NCI-H1930 (cell line): ENCODE measurements at regions not wholly inside any gene's neighbourhood (a gene's known extent, or its start where the extent isn't known, plus 50 kb on each side); places are given as distances from the start of the nearest gene placed in this dataset.
"Not testable (repeated sequence)": the region's sequence is repeated elsewhere in the genome, so short reads cannot be mapped to it uniquely, and the experiment has no call there.

Experiments
- DNase-seq, 2 experiments: peaks; one replicate each; lab custom pipeline; 2025; lab: John Stamatoyannopoulos, UW

DNA sequence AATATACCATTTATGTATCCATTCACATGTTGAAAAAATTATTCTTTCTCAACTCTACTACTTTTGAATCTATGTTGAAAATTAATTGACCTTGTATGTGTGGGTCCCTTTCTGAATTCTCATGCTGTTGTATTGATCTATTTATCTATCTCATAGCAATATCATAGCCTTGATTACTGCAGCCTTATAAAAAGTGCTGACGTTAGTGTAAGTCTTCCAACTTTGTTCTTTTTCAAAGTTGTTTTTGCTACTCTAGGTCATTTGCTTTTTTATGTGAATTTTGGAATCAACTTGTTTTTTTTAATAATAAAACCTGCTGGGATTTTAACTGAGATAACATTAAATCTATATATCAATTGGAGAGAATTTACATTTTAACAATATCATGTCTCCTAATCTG, 52.2 kb upstream of the PAX3 start:
- DNase-seq = no peak

DNA sequence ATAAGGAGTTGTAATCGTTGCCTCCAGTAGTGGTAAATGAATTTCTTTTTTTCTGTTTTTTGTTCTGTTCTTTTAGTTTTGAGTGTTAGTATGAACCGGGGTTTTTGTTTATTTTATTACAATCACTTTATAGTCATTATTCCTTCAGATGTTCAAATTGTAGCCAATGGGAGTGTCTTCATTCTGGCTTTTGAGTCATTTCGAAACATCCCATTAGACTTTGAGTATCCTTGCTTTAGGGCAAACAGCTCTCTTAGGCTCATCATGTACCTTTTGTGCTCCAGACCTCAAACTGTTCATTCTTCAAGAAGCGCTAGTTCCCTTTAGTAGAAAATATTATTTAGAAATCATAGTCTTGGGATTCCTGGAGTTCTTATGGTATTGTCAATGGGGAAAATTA, 54.2 kb upstream of the PAX3 start:
- no peak for DNase-seq

DNA sequence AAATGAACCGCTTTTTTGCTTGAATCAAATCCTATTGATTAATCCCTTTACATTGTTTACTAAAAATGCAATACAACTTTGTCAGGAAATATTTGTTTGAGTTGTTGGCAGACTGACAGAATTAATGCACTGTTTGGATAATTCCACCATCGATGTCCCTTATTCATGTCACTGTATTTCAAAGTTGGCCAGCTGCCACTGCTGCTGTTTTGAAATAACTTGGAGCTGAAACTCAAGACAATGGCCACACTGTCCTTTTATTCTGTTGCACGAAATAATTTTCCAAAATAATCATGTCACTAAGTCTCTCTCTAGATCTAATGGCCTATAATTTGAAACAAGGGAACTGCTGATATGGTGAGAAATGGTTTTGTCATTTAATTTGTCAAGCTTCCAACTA, 55.2 kb upstream of the PAX3 start:
- DNase-seq = peak in 1 of 2 experiments; percentile 3

DNA sequence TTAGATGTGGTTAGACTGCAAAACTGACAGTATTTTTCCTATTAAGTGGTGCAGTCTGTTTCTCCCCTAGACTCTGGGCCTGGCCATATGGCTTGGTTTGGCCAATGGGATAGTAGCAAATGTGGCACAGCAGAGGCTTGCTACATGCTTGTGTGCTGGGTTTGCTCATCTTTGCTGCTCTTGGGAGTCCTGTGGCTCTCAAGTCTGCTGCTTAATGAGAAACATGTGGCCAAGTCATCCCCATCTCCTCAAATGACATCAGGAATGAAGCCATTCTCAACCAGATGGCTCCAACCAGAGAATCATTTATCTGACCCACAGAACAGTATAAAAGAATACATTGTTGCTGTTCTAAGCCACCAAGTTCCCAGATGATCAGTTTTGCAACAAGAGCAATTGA, 57.1 kb upstream of the PAX3 start:
- DNase-seq = no peak

DNA sequence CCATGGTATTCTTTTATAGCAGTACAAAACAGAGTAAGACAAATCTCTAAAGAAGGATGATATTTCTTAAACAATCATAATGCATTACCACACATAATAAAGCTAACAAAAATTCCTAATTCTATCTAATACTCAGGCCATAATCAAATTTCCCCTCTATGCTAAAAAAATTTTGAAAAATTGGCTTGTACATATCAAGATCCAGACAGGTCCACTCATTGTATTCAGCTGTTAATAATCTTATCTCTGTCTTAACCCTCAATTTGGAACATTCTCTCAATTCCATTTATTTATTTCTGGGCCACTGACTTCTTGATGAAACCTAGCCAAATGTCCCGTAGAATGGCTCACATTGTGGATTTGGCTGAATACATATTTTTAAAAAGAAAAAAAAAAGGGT, 59.1 kb upstream of the PAX3 start:
- DNase-seq = no peak

DNA sequence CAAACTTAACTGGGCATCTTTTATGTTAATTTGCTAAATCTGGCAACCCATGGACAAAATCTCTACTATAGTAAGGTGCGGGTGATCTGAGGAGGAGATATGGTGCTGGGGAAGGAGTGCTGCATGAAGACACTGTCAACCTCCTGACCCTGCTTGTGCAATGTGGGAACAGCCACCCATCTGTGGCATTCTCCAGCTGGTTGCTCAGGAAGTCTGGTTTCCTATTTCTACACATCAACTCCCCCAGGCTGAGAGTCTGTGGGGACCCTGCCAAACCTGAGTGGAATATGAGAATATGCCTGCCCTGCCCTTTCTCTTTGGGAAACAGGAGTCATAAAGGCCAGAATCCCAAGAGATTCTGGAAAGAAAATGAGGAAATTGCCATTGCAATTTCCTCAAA, 60.1 kb upstream of the PAX3 start:
- no peak for DNase-seq

DNA sequence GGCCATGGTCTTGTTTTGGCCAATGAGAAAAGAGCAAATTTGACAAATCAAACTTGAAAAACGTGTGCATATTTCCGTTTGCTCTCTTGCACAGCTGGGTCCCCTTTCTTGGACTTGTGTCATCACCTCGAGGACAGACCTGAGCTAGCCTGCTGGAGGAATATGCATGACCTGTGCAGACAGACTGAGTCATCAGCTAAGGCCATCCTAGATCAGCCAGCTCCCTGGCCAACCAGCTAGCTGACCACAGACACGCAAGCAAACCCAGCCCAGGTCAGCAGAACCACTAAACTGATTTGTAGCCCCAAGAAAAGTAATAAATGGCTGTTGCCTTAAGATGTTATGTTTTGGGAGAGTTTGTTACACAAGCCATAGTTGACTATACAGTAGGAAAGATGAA, 61.3 kb upstream of the PAX3 start:
- no peak for DNase-seq

DNA sequence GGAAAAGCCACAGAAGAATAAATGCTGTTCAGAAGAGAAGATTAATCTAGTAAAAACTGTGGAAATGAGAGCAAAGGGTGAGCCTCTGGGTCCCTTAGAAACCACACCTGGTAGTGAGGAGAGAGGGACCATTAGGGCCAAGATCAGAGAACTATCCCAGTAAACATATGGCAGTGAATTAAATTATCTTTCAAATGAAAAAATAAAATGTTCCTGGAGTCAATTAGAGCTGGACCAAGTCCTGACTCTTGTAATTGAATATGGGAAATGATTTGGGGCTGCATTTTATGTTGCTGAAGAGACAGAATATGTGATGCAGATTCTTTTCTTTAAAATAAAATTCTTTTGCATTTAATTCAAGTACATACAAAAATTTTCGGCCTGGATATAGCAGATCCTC, 62.2 kb upstream of the PAX3 start:
- no peak for DNase-seq

DNA sequence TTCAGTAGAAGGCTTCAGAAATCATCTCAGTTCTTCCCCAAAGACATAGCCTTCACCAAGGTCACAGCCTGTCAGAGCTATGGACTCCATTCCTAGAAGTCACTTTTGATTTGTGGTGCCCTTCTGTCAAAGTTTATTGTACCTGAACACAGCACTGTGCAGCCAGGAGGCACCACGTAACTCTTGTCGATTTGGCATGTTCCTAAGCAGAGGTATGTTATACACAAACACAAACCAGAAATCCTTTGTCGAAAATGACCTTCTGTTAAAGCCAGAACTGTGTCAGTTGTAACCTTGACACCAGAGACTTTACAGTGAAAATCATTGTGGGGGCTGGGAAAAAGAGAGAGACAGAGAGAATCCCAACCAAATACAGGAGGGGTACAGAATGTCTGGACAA, 62.6 kb upstream of the SGPP2 start:
- DNase-seq = no peak

DNA sequence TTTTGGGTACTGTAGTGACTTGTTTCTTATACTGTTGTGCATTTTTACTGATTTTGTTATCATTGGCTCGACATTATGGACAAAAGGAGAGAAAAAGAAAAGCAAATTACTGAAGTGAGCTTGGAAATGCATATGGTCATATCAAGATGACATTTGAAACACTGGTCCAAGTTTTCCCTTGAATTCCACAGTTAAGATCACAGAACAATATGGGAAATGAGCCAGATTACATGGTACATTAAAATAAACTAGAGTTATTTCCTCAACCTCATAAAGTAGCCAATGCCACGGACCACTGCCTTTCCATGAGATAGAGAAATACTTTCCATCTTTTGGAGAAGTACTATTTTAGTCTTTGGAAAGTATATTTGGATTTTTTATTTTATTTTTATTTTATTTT, 62.0 kb upstream of the SGPP2 start:
- no peak for DNase-seq

DNA sequence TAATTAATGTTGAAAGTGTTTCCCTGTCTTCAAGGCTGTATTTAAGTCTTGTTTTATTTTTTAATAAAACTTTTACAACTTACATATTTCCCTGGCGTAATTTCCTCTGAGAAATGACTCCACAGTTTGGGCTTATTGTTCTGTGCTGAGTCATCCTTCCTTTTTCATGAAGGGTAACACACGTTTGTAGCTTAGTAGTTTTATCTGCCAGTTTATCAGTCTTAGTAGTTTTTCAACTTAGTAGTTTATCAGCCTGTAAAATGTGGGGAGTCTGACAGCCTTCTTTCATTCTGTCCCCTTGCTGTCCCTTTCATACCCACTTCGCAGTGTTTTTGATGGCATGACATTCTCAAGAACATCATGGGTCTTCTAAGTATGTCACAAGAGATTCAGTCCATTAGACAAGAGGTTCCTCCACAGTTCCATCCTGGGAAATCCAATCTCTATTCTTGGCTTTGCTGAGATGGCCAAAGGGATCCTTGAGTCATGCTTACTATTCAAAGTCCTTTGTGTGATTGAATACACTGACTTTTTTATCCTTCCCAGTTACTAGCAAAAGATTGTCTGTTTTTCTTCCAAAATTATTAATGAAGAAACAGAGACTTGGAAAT, 60.0 kb upstream of the SGPP2 start:
- no peak for DNase-seq

DNA sequence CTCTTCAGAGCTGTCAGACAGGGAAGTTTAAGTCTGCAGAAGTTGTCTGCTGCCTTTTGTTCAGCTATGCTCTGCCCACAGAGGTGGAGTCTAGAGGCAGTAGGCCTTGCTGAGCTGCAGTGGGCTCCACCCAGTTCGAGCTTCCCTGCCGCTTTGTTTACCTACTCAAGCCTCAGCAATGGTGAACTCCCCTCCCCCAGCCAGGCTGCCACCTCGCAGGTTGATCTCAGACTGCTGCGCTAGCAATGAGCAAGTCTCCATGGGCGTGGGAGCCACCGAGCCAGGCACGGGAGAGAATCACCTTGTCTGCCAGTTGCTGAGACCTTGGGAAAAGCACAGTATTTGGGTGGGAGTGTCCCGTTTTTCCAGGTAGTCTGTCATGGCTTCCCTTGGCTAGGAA, 56.1 kb upstream of the SGPP2 start:
- DNase-seq = not testable (repeated sequence)

DNA sequence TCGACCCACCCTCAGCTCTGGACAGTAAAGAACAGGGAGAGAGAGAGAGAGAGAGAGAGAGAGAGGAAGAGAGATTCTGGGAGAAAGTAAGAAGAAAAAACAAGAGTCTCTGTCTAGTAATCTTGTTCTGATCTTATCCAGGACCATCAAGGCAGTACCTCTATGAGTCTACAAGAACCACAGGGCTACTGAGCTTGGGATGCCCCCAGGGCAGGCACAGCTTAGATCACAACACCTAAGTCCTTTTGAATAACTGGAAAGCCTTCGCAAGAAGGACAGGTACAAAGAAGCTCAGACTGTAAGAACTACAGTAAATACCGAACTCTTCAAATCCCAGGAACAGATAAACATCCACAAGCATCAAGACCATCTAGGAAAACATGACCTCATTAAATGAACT, 51.4 kb upstream of the SGPP2 start:
- no peak for DNase-seq
